ENCODE measurements at regions not wholly inside any gene's neighbourhood (a gene's known extent, or its start where the extent isn't known, plus 50 kb on each side); places are given as distances from the start of the nearest gene placed in this dataset.

- no peak overlapping the region for H2BK120ac ChIP-seq (ENCODE audit: low read depth, low read length, poor library complexity, severe bottlenecking)
- no peak overlapping the region for H3K9ac ChIP-seq (ENCODE audit: extremely low read depth, insufficient read length, low read length)
- H3K23me2 ChIP-seq (ENCODE audit: insufficient read length, low read depth, low read length, poor library complexity, severe bottlenecking) = no peaks in the 10 kb centered on the region
- H3K4me3 Mint-ChIP-seq = no peak overlapping the region
- no peak overlapping the region for H2BK15ac ChIP-seq (ENCODE audit: low read depth, low read length)
- H3K14ac ChIP-seq (ENCODE audit: insufficient read depth, low read length) = no peak overlapping the region
- H2BK20ac ChIP-seq (ENCODE audit: low read depth, low read length, poor library complexity, severe bottlenecking) = no peak overlapping the region
- no peak overlapping the region for H3K4me2 ChIP-seq (ENCODE audit: insufficient read depth, insufficient read length, low read length)
- H4K5ac ChIP-seq (ENCODE audit: insufficient read length, low read depth, low read length) = no peak overlapping the region
- peaks cover 1 to 13% (median 12%) of the 10 kb centered on the region in 3 experiments; a peak in 4 of 7 replicates for H3K36me3 Mint-ChIP-seq (ENCODE audit: insufficient read depth in 1 of 3, low read depth in 3 of 3)
- no peaks in the 10 kb centered on the region for H3K79me2 ChIP-seq (ENCODE audit: insufficient read depth, low read length)
- no peak overlapping the region for H2AK5ac ChIP-seq (ENCODE audit: insufficient read length, low read length)
- no peak for TF ChIP-seq CTCF (conservative IDR thresholded peaks at IDR 0.05)
- H3K4ac ChIP-seq (ENCODE audit: low read depth, low read length) = no peak overlapping the region
- no peak overlapping the region for H3K27ac Mint-ChIP-seq
- no peak overlapping the region for H3K27ac ChIP-seq (ENCODE audit: insufficient read length, low read depth, low read length)
- no peak for DNase-seq
- no peak overlapping the region for H4K91ac ChIP-seq (ENCODE audit: insufficient read length, low read depth, low read length)
- H3K9me3 Mint-ChIP-seq = peaks cover 9 to 16% of the 10 kb centered on the region in 2 experiments; a peak in 4 of 5 replicates
- H2BK12ac ChIP-seq (ENCODE audit: insufficient read length, low read depth, low read length) = no peak overlapping the region
- no peak overlapping the region for H2AFZ ChIP-seq (ENCODE audit: low read length)
- no peaks in the 10 kb centered on the region for H3K9me3 ChIP-seq (ENCODE audit: control insufficient read depth, low read depth, low read length)
- no peaks in the 10 kb centered on the region for H3K27me3 ChIP-seq (ENCODE audit: insufficient read depth, low read length)
- no peak overlapping the region for H3T11ph ChIP-seq (ENCODE audit: low read length)
- no peaks in the 10 kb centered on the region for H3K79me1 ChIP-seq (ENCODE audit: insufficient read depth, low read depth, low read length, poor library complexity, severe bottlenecking)
- H3K27me3 Mint-ChIP-seq (ENCODE audit: low read depth) = no peaks in the 10 kb centered on the region
- H4K20me1 ChIP-seq (ENCODE audit: control insufficient read depth, insufficient read depth, insufficient read length) = no peaks in the 10 kb centered on the region
- H3K18ac ChIP-seq (ENCODE audit: insufficient read length, low read depth, low read length) = no peak overlapping the region
- no peaks in the 10 kb centered on the region for H3K4me1 Mint-ChIP-seq
- no CpG with 5 or more reads among the region's 1 CpG for WGBS (ENCODE audit: extremely low coverage, insufficient read length, low lambda C conversion rate)
- no peak overlapping the region for H4K8ac ChIP-seq (replicated peaks; ENCODE audit: insufficient read length, low read depth, low read length)
- no peaks in the 10 kb centered on the region for H3K4me1 ChIP-seq (ENCODE audit: insufficient read depth, low read length)
- H3K56ac ChIP-seq (ENCODE audit: insufficient read length, low read depth, low read length) = no peak overlapping the region
- no peak overlapping the region for H3K23ac ChIP-seq (ENCODE audit: insufficient read length, low read depth, low read length)
- no peak overlapping the region for H2BK5ac ChIP-seq (ENCODE audit: insufficient read length, low read length)
These were observed 860.9 kb downstream of the TAF11L14 start for GRCh38 chr5:18495157-18495556.

Data from H9 (cell line).